8988T (cell line): ENCODE measurements at regions not wholly inside any gene's neighbourhood (a gene's known extent, or its start where the extent isn't known, plus 50 kb on each side); places are given as distances from the start of the nearest gene placed in this dataset.
"Not testable (repeated sequence)": the region's sequence is repeated elsewhere in the genome, so short reads cannot be mapped to it uniquely, and the experiment has no call there.

Source experiments
- DNase-seq: peaks from one replicate; pipeline ENCODE4 v3.0.0; 2011

- no peak for DNase-seq
Measured at GRCh38 chr10:117754770-117755658, 212.5 kb downstream of the EMX2 start.

DNA sequence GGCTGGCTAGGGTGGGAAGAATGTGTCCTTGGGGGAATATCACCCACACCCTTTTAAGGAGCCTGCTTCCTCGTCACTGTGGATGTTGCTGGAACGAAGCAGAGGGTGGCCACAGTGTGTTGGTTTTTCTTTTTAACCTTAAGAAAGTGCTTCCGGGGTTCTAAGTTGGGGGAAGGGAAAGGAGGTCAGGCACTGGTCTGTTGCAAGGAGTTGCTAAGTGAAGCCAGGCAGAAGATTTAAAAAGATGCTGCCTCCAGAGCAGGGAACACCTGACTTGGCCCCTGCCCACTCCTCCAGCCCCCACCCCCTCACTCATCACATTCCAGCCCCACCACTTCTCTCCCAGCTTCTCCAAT lies 213.1 kb downstream of the EMX2 start:
- DNase-seq: no peak

DNA sequence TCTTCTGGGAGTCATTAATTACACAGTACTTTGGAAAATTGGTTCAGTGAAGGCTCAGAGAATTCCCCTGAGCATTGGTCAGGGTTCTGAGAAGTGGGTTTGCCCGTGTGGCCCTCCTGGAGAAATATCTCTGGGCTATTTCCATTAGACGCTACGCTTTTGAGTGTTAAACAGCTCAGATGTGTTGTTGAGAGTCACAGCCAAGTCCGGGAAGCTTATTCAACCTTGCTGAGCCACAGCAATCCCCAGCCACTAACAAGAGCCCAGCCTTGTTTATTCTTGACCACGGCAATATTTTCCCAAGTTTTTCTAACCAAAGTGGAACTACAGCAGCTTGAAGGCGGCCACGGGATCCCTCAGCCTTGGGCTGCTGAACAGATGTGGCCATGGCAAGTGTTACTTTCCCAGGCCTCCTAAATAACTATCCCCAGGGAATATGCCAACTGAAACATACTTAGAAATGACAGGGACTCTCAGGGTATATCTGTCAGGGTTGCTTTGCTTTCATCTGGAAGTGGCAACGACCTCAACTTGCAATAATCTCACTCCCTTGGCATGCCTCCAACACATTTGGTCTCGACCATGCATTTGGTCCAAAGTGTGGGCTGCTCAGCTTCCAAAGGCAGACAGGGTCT lies 214.7 kb downstream of the EMX2 start:
- no peak for DNase-seq

GRCh38 chr10:117759266-117759665 lies 216.7 kb downstream of the EMX2 start:
- no peak for DNase-seq

DNA sequence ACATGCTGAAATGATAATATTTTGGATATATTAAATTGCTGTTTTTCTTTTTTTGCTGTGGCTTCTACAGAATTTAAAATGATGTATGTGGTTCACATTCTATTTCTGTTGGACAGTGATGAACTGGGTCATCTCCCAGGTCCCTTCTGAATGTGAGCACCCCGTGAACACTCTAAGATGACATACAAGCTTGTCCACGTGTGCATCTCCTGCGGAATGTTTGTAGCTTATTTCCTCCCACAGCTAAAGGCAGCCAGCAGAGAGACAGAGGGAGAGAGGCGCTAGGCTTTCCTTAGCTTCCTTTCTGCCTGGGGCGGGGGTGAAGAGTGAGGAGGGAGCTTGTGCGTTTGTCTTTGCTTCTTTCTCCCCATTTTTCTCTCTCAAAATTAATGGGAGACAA lies 219.1 kb downstream of the EMX2 start:
- no peak for DNase-seq

DNA sequence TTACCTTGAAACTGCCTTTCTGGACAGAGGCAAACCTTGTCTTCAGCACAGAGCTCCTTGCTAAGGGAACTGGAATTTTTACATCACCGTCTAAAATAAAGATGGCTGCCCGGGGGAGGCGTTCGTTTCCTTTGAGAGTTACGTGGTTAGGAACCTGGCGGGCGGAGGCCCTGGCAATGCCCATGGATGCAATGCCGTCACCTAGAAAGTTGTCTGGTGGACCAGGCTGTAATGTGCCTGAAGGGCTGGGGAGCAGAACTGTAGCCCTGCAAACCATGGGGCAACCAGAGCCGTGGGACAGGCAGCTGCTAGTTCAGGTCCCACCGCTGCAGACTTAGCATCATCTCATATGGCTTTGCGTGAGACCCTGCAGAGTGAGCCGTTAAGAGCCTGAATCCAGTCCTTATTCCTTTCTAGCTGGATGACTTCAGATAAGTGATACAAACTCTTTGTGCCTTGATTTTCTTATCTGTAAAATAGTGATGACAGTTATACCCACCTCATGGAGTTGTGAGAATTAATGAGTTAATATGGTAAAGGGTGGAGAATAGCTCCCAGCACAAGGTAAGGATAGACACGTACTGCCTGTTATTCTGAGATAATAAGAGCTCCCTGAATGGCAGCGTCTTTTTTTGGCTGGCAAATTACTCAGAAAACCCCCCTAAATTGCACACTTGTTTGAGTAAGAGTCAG lies 219.7 kb downstream of the EMX2 start:
- DNase-seq: no peak

DNA sequence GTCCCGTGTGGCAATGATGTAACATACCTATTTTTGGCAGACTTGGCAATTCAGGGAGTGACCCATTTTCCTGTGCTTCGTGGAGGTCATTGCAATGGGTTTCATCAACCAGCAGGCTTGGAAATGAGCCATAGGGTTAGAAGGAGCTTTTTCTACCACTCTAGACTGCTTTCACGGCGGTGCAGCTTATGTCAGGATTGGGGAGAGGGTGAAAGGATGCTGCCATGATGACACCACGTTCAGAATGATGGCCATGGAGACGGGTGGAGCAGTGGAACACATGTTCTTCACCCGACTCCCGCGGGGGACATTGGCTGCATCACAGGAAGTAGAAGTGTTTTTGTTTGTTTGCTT lies 220.2 kb downstream of the EMX2 start:
- DNase-seq: no peak

DNA sequence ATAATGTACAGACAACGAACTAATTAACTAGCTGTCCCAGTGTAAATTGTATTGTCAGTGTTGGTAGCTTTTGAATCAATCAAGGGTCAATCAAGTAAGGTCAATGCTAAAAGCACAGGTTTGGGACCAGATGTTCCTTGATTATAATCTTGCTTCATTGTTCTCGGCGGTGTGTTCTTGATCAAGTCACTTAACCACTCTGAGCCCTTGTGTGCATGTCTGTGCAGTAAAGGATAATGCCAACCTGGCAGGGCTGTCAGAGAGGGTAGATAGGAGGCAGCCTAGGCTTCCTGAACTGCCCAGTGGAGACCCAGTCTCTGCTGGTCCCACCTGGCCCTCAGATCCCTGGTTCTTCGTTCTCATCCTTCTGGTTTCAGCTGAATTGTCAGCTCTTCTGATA lies 221.0 kb downstream of the EMX2 start:
- no peak for DNase-seq

- DNase-seq: no peak
Measured at GRCh38 chr10:117768333-117769042, 225.9 kb downstream of the EMX2 start.

DNA sequence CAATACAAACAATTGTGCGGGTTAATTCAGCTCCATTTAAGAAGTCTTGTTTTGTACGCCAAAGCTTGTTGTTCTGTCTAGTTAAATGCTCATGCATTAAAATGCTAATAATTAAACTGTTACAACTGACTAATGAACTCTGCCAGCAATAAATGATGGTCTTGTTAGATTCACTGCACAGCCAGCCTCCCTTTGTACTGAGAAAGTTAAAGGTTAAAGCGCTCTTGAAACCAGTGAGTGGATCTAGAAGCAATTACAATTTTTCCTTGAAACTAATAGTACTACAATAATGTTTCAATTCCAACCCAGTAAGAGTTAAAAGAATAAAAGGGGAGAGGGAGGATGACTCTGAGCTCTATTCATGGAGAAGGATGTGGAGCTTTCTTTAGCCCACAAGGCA lies 233.0 kb downstream of the EMX2 start:
- DNase-seq: no peak

- not testable (repeated sequence) for DNase-seq
Measured at GRCh38 chr10:117777222-117777621, 234.7 kb downstream of the EMX2 start.

DNA sequence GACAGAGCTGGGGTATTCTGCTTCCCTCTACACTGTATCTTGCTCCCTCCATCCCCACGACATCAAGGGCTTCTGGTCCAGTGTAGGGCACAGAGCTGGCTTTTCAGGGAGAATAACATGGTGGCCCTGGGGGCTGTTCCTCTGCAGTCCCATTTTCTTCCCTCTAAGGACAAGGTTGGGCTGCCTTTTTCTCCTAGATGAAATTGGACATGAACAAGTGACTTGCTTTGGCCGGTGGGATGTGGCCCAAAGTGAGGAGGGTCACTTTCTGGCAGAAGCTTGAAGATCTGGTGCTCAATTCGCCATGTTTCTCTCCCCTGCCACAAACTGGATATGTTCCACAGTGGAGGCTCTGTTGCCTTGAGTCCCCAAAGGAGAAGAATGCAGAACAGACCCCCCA lies 235.7 kb downstream of the EMX2 start:
- DNase-seq: no peak

DNA sequence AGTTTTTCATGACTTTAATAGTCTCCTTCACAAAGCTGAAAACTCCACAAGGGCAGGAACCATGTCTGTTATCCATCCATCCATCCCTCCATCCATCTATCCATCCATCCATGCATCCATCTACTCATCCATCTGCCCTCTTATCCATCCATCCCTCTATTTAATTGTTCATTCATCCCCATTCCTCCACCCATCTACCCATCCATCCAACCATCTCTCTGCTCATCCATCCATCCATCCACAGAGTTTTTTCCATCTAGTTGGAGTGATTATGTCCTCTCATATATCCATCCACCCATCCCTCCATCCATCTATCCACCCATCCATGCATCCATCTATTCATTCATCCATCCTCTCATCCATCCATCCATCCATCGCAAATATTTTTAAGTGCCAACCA lies 237.9 kb downstream of the EMX2 start:
- DNase-seq: no peak

GRCh38 chr10:117781216-117781831 lies 238.8 kb downstream of the EMX2 start:
- no peak for DNase-seq

DNA sequence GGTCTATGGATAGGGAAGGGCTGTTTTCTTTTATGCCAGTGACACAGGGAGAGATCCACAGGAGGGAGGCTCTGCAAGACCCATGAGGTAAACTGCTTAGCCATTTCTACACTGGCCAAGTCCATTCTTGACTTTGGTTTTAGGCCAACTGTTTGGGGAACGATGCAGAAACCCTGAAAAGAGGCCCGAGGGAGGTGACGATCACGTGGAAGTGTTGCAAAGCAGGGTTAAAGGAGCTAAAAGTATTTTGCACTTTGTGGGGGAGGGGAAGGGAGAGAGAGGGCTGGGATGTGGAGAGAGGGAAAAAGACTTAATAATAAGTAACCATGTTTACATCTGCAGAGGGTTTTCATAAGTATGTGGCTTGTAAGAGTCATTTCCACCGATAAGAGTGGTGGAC lies 239.7 kb downstream of the EMX2 start:
- DNase-seq: no peak

DNA sequence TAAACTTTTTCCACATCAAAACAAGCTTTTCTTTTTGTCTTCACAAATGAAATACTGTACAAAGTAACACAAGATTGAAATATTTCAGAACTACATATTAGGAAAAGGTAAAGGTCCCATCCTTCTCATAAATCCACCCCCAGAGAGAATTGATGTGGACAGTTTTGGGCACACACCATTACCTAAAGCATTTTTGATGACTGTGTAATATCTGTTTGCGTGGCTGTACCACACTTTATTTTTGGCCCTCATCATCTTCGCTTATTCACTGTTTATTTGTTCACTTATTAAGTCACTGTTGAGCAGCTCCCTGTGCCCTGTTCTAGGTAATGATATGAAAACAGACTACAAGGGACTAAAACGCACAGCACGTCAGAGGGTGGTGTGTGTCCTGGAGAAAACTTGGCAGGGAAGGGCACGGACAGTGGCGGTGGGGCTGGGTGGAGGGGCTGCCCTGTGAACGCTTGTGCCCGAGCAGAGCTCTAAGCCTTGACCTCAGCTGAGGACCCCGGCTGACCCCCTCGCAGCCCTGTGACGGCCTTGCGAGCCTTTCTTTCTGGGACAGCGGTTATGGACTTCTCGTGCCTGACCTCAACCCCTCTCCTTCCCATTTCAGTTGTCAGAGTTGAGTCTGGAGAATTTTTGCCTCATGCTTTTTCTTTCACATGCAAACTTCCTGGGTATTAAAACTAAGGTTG lies 241.3 kb downstream of the EMX2 start:
- no peak for DNase-seq

DNA sequence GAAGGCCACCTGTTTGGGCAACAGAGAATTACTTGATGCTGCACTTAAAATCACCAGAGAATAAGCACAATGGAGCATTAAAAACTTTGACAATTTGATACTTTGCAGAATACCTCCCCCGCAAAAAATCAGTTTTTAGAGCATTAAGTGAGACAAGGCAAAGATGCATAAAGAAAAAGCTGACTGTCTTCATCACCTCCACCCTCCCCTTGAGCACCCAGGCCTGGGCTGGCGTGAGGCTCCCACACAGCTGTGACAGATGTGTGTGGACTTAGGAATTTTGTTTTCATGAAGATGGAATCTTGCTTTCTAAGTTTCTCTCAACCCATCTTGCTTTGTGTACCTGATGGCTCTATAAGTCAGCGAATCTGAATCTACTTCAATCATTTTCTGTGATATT lies 242.2 kb downstream of the EMX2 start:
- no peak for DNase-seq

GRCh38 chr10:117788911-117789310 lies 246.4 kb downstream of the EMX2 start:
- no peak for DNase-seq

DNA sequence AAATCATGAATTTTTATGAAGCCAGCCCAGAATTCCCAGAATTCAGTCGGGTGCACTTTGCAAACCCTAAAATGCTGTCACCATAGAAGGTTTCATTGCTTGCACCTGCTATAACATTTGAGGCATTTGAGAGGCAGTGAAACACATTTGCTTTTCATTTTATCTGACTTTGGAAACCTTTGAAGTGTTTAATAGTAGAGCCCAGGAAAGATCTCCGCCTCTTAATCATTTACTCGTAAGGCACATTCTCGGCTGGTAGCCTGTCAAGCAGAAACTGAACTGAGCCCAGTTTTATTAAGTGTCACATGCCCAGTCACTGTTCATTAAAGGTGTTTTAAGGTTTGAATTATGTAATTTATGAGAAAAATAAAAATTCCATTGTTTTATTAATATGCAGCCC lies 247.6 kb downstream of the EMX2 start:
- DNase-seq: no peak

- DNase-seq: no peak
Measured at GRCh38 chr10:117790621-117791020, 248.1 kb downstream of the EMX2 start.

GRCh38 chr10:117792214-117792613 lies 249.7 kb downstream of the EMX2 start:
- DNase-seq: no peak

- no peak for DNase-seq
Measured at GRCh38 chr10:117796130-117796745, 250.5 kb downstream of the RAB11FIP2 start.
